NCI-H524 treated with DMSO at 0.1 percent for 48 hours (cell line): ENCODE measurements at regions not wholly inside any gene's neighbourhood (a gene's known extent, or its start where the extent isn't known, plus 50 kb on each side); places are given as distances from the start of the nearest gene placed in this dataset.
"Not testable (repeated sequence)": the region's sequence is repeated elsewhere in the genome, so short reads cannot be mapped to it uniquely, and the experiment has no call there.

Source experiments
- DNase-seq: peaks from one replicate; lab custom pipeline; 2025; lab: John Stamatoyannopoulos, UW

DNA sequence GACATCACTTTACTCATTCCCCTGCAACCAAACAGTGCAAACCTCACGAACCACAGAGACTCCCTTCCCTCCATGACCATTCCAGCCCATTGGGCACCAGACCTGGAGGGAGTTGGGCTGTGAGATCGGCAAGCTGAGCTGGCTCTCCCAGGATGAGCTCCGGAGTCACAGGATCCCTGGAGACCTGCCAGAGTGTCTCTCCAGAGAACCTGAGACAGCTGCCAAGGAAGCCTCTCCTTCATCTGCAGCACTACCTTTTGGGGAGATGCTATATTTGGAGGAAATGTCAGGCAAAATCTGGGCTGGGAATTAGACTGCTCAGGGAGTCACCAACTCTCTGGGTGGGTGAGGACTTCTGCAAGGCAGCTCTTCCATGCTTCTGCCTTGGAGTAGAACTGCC, 417.4 kb downstream of the TNS1 start:
- DNase-seq: no peak

DNA sequence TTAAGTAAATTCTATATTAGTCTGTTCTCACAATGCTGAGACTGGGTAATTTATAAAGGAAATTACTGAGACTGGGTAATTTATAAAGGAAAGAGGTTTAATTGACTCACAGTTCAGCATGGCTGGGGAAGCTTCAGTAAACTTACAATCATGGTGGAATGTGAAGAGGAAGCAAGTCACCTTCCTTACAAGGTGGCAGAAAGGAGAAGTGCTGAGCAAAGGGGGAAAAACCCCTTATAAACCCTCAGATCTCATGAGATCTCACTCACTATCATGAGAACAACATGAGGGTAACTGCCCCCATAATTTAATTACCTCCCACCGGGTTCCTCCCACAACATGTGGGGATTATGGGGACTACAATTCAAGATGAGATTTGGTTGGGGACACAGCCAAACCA, 422.4 kb downstream of the TNS1 start:
- not testable (repeated sequence) for DNase-seq

DNA sequence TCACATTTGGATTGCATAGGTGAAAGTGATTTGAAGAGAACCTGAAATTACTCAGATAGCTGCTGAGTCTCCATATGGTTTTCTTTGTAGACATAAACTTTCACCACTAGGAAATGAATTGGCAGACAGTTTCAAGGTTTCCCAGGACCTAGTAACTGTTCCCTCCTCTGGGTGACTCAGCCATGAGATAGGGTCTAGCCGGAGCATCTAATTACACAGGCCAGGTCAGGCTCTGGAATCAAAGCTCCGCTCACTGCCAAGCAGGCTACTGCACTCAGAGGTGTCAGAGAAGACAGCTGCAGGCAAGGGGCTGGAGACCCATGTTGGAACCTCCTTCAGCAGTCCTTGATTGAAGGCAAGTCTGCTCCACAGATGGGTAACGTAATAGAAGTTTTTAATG, 429.2 kb downstream of the TNS1 start:
- no peak for DNase-seq

DNA sequence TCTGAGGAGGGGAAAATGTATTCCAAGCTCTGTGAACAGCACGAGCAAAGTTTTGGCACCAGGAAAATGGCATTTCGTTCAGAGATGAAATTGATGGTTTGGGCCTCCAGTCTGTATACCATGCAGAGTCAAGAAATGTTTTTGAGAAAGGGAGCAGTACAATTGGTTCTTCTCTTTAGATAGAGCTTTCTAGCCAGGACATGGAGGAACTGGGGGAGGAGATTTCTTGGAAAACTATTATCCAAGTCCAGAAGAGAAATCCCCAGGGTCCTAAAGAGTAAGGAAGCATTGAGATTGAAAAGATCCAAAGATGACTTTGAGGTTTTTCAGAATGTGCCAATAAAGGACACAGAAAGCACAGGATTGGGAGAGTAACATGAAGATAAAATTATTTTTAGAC, 432.4 kb downstream of the TNS1 start:
- DNase-seq: no peak

DNA sequence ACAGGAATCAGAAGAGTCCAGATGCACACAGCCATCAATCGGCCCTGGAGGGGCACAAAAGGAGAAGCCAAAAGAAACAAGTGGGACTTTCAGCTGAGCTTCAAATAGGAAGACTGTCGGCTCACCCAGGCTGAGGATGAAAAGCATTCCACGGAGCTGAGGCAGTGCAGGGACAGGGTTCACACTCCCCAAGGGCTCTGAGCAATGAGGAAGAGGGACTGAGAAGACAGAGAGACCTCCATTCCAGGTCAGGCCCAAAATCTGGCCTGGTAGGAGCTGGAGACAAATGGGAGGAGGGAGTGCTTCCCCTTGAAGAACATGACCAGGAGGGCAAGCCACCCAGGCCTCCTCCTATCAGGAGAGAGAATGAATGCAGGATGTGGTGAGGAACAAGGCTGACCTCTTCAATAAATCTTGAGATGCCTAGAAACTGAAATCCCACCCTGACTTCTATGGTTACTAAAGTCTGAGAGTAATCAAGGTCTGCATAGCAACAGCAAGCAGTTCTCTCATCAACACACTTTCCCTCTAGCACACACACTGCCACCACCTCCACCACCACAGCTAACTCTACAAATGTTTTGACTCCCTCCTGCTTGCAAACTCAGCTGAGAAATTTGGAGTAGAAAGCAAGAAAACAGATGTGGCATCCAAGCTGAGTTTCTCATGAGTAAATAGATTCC, 434.4 kb downstream of the TNS1 start:
- no peak for DNase-seq

DNA sequence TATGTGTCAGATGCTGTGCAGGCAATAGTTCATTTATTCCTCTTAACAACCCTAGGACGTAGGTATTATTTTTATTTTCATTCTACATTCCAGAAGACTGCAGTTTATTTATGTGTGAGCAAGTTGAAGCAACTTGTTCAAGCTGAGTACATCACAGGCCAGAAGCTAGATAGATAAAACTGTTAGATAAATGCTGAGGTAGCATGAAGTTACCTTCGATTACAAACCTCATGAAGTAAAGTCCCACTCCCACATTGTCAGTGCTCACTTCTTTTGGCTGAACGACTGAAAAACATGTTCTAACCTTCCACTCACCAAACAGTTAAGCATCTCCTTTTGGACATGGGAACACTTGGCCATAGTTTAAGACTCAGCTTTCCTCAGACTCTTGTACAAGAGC, 439.2 kb downstream of the TNS1 start:
- DNase-seq: no peak

DNA sequence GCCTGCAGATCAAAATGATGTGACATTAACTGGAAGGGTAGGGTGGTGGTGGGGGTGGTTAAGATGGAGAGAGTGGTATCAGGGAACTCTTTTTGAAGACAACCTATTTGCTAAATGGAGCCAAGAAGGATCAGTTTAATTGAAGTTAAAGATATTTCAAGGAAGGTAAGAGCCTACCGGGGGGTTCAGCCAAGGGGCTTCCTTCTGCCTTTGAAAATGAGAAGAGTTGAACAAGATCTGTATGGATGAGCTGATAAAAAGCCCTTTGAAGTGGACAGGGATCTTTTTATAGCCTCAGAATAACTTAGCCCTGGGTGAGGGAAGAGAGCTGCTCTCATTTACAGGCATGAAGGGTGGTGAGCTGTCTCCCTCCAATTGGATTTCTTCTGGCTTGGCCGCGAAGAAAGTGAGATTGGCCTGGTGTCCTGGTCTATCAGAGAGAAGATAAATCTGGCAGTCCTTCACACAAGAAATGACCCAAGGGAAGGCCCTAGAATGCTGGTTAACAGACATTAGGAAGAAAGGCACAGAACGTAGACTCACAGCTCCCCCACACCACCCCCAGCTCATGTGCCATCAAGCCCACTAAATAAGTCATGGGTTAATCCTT, 439.8 kb downstream of the TNS1 start:
- DNase-seq: no peak

DNA sequence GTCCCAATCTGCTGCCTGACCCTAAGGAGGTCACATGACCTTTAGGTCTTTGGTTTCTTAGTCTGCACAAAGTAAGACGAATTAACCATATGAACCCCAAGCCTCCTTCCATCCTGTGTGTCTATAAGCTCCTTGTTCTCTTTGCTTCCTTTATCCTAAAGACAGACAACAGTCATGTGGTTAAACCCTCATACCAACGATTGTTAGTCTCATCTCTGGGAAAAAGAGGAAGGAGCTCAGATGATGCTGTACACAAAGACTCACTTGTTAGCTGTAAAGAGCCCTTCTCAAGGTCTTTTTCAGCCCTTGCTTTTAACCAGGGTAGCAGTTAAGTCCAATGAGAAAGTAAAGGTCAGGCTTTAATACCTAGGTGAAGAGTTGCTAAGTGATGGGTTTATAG, 443.7 kb downstream of the TNS1 start:
- no peak for DNase-seq

DNA sequence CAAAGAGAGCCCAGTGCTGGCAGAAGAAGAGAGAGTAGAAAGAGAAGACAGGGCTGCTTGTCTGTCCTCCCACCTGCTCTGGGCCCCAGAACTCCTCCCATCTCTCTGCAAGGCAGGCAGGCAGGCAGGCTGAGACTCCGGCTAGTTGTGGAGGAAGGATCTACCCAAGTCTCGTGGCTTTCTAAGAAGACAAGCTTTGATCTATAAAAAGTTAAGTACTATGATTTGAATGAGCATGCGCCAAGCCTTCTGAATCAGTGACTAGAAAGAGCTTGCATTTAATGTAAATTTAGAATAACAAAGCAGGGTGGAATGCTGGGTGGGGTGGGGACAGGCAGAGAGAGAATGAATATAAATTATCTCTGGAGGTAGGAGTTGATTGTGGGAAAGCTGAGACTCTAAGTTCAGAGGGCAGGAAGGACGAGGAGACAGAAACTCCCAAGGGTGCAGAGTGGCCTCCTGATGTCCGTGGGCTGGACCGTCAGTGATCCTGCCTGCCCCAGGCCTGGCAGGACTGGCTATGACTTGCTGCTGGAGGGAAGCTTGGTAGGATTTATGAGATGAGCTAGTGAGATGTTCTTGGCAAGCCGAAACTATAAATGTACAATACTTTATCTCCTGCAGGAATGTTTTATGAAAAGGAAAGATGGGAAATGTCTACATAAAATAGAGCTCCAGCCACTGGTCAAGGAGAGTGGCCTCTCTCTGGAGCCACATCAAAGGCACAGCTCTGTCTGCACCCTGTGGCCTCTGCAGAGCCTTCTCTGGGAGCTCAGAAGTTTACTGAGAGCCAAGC, 447.5 kb downstream of the TNS1 start:
- no peak for DNase-seq

DNA sequence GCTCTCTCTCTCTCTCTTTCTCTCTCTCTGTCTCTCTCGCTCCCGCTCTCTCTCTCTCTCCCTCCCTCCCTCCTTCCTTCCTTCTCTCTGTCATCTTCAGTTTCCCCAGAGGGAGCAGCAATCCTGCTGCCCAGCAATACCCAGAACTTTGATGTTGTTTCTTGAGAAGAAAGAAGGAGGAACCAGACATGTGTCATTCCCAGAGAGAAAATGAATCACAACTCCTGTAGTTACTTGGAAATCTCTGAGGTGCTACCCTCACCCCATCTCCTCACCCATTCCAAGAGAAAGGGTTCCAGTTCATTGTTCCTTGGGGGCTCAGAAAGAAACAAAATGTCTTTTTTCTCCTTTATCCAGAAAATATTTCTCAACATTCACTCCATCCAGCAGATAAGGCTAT, 449.1 kb downstream of the TNS1 start:
- DNase-seq: no peak

DNA sequence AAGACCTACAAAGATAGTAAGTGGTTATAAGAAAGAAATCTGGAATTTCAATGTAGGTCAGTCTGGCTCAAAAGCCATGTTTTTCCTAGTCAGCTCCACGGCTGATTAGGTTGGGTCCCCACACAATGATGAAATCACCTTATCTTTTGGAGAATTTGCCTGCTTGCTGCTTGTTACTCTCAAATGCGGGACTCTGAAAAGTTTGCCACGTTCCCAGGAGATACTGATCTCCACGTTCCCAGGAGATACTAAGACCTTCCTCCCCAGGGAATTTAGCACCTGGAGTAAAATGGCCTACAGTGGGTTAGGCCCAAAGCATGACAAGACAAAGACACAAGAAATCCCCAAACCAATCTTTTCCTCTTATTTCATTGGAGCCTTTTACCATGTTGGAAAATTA, 449.6 kb downstream of the TNS1 start:
- DNase-seq: no peak

DNA sequence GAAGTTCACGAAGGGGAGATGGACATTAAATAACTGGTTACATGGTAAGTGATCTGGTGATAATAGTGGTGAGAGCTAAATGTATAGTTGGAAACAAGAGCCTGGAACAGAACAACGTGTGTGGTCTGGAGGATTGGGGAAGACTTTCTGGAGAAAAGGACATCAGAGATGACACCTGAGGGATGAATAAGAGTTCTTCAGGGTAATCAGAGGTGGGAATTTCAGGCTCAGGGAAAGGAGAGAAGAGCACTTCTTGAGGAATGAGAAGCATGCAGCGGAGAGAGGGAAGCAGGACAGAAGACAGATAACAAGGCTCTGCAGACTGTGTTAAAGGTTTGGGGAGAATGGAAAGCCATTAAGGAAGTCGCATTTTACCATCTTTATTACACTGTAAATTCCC, 450.7 kb downstream of the TNS1 start:
- DNase-seq: no peak

DNA sequence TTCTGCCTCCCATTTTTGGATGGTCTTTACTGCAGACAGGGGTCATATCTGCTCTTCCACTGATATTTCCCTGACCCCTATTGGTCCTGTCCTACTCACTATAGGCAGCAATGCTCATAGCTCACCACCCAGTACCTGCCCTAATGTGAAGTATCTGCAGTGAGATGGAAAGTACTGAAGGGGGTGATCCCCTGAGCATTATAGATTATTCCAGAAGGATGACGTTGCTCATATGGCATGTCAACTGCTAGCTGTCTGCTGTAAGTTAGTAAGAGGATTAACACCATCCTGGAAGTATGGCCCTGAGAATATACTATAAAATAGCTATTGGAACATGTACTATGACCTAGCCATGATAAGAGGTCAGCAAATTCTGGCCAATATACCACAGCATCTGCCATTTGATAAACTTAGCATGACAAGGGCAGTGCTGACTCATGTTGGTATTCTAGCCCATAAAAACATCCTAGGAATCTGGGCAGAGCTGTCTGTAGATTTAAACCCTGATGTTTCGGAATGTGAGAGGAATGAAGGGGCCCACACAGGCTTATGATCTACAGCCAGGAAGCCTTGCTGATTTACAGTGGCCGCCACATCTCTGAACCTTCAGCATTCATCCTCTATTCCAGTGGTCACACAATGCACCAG, 451.4 kb downstream of the TNS1 start:
- no peak for DNase-seq

DNA sequence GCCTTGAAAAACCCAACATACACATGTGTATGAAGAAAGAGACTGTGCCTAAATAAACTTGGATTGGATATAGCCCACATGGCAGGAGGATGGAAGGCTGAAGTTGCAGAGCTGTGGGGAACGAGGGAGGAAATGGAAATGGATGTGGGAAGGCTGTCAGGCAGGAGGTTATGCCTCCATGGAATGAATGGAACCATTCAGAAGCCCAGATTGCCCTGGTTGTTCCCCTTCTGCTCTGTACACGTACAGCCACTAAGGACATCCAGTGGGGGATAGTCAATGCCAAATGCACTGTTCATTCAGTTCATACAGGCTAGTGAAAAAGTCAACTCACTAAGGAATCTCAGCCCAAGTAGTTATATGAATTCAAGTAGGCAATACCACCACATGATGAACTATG, 463.7 kb downstream of the TNS1 start:
- no peak for DNase-seq

DNA sequence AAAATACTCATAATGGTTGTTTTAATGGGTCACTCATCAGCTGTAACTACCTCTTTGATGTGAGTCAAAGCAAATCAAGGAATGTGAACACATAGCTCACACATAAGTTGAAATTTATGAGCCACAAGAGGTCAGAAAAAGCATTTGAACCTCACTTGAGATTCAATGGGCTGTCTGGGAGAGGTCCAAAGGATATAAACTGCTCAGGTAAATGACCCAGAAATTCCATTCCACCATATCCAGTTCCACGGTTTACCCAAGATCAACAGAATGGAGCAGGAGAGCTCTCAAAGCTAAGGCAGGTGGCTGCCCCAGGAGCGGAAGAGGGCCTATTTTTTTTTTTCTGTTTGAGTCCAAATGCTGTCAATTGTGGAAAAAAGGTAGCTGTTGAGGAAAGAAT, 464.1 kb downstream of the TNS1 start:
- DNase-seq: no peak

DNA sequence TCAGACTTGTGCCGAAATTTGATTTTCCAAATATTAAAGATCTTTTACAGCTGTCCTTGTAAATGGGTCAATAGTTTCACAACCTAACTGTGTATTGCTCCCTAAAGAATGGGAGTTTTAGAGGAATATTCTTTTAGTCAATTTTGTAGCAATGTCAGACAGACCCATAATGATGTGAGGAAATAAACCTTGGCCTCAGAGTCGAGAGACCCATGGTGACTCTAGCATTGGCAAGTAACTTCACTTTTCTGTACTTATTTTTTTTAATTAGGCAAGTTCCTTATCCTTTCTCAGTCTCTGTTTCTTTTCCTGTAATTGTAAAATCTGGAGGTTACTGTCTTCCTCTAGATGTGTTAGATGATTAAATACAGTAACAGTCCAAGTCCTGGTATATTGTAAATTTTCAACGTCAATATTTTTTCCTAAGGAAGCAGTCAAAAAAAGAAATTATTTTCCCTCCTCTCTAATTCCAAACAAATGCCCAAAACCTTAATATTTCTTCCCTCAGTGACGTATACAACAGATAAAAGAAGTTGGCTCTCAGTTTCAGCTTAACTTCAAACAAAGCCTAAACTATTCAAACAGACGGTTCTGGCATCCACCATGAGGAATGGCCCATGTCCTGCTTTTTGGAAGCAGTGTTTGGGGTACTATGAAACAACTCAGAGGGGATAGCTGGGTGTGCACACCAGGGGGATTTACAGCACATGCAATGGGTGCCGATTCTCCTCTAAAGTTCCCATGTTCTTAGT, 466.7 kb downstream of the TNS1 start:
- DNase-seq: no peak

DNA sequence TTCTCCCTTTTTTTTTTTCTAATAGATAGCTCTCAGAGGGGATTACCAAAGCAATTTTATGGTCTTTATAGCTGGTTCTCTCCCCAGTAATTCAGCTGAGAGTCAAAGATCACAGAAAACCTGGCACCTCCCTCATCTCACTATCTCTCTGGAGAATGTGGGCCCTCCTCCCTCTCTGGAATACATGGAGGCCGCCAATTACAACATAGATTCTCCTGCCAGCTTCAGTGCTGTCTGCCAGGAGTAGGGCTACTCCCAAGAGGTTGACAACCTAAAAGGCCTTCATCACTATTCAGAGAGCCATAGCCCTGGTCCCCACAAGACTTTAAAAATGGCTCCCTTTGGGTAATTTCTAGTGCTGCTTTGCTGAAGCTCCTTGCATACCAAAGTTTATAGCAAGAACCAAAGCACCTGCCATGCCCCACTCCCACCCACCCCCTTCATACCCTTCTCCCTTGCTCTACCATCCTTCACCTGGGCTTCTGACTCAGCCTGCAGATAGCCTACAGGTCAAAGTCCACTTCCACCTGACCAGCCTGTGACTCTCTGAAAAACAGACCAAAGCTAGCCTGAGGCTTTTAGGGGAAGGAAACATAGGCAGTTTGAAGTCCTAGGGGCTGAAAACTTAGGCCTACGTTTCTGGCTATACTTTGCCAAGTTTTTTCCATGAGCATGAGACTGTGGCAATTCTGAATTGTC, 472.3 kb downstream of the TNS1 start:
- DNase-seq: no peak

DNA sequence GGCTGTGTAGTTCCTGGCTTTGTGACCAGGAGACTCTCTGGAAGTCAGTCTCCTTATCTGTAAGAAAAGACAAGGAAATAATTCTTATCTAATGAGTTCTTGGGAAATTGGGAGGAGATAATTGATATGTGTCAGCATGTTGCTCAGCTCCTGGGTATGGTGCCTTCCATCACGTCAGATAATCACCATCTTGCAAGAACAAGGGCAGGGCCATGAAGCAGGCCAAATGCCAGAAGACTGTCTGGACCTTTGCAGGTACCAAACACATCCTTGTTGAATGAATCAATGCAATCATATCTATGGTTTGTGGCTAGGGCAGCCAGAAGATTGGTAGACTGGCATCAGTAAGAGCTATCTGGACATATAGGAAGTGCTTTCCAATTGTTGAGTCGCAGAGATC, 473.5 kb downstream of the TNS1 start:
- DNase-seq: no peak

DNA sequence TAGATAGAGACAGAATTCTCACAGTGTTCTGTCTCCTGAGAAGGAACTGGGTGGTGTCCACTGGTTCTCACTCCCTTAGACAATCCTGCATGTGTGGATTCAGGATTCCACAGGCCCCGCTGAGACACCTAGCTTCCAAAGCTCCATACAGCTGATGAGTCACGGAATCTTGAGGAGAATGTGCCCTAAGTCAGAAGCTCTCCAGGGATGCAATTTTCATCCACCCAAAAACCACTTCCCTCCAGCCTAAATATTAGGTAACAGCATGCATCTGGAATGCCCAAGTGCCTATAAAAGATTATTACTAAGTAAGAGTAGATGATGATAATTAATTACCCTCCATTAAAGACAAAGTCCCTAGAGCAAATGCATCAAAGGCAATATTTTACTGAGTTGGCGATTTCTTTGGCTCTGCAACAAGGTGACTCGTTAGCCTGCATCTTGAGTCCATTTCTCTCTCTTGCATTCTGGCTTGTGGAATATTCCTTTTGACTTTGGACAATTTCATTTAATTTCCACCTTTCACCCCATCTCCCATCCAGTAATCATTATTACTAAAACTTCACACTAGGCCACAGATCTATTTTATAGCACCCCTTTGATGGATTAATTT, 475.1 kb downstream of the TNS1 start:
- DNase-seq: no peak

DNA sequence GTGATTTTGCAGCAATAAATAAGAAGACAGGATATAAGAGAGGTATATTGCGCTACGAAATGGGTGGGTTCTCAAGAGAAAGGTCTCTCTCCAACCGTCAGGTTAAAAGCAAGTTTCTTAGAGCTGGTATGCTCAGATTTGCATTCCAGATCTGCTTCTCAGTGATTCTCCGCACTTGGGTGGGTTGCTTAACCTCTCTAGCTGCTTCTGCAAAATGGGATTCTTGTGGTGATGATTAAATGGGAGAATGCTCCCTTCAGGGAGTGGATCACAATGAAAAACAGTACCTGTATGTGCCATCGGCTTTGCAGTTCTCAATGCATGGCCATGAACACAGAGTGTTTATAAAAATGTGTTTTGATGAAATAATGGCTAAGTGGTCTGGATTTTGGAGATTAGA, 477.7 kb downstream of the TNS1 start:
- no peak for DNase-seq

DNA sequence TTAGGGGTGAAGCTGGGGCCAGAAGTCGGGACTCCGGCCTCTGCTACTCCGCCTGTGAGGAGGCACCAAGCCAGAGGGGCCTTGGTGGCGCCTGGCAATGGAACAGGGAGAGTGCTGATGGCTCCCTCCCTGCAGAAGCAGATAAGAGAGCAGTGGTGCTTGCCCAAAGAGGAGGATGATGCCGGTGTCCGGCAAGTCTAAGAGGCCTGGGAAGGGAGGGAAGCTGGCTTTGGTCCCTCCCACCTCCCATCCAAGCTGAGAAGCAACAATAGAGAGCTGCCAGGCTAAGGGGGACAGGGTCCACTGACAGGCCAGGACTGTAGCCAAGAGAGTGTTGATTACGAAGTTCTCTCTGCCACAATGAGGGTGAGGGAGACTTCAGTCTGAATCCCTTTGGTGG, 479.5 kb downstream of the TNS1 start:
- DNase-seq: no peak
